ENCODE measurements at regions not wholly inside any gene's neighbourhood (a gene's known extent, or its start where the extent isn't known, plus 50 kb on each side); places are given as distances from the start of the nearest gene placed in this dataset.

DNA sequence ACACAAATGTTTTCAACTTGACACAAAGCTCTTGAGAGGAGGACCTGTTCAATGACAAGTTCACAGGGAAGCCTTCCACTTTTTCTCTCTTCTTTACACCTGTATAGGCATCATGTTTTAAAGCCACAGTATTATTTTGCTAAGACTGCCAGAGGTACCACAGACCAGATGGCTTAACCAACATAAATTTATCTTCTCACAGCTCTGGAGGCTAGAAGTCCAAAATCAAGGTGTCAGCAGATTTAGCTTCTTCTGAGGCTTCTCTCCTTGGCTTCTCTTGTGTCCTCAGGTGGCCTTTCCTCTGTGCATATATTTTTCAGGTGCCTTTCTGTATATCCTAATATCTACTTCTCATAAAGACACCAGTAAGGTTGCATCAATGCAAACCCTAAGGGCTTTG is 435.2 kb upstream of the GBE1 start:
- DNase-seq (no peak), ATAC-seq (ENCODE audit: low FRiP score in 2 of 2) (no peak)
- Histone ChIP-seq H3K27ac (no peak overlapping the region), H3K27me3 (no peaks in the 10 kb centered on the region), H3K4me1 (no peaks in the 10 kb centered on the region), H3K4me3 (no peak overlapping the region), H3K9me3 (no peaks in the 10 kb centered on the region), H3K36me3 (no peaks in the 10 kb centered on the region)
- TF ChIP-seq, protein P1, sequence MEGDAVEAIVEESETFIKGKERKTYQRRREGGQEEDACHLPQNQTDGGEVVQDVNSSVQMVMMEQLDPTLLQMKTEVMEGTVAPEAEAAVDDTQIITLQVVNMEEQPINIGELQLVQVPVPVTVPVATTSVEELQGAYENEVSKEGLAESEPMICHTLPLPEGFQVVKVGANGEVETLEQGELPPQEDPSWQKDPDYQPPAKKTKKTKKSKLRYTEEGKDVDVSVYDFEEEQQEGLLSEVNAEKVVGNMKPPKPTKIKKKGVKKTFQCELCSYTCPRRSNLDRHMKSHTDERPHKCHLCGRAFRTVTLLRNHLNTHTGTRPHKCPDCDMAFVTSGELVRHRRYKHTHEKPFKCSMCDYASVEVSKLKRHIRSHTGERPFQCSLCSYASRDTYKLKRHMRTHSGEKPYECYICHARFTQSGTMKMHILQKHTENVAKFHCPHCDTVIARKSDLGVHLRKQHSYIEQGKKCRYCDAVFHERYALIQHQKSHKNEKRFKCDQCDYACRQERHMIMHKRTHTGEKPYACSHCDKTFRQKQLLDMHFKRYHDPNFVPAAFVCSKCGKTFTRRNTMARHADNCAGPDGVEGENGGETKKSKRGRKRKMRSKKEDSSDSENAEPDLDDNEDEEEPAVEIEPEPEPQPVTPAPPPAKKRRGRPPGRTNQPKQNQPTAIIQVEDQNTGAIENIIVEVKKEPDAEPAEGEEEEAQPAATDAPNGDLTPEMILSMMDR (IDR thresholded peaks at IDR 0.05), result no peak
- TF ChIP-seq EP300 (IDR thresholded peaks at IDR 0.05) (no peak), POLR2A (IDR thresholded peaks at IDR 0.05) (no peak), POLR2AphosphoS5 (IDR thresholded peaks at IDR 0.05) (no peak)

DNA sequence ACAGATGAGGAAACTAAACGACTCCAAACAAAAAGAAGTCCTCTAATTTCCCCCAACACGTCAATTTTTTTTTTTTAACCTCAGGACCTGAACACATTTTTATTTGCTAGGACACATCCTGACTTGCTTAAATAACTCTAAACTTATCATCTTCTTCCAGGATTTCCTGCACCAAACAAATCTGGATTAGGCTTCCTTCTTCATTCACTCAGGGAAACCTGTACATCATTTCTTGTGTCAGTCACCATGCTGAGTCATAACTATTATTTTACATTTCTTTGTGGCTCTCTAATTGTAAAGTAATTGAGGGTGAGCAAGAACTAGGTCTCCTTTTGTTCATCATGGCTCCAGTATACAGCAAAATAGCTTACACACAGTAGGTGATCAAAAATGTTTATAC is 433.4 kb upstream of the GBE1 start:
- H3K4me1 ChIP-seq, result no peaks in the 10 kb centered on the region
- H3K27ac ChIP-seq, result no peak overlapping the region
- 37 to 39% methylated on average over 2 of the region's 2 CpGs for WGBS, 2 donors
- H3K9me3 ChIP-seq, result no peaks in the 10 kb centered on the region
- no peaks in the 10 kb centered on the region for H3K27me3 ChIP-seq
- ATAC-seq (ENCODE audit: low FRiP score in 2 of 2), result no peak
- no peaks in the 10 kb centered on the region for H3K36me3 ChIP-seq
- TF ChIP-seq POLR2AphosphoS5 (IDR thresholded peaks at IDR 0.05), result no peak
- TF ChIP-seq POLR2A (IDR thresholded peaks at IDR 0.05), result no peak
- TF ChIP-seq EP300 (IDR thresholded peaks at IDR 0.05), result no peak
- TF ChIP-seq, protein P1 (IDR thresholded peaks at IDR 0.05), result no peak
- DNase-seq, result no peak
- no peak overlapping the region for H3K4me3 ChIP-seq

DNA sequence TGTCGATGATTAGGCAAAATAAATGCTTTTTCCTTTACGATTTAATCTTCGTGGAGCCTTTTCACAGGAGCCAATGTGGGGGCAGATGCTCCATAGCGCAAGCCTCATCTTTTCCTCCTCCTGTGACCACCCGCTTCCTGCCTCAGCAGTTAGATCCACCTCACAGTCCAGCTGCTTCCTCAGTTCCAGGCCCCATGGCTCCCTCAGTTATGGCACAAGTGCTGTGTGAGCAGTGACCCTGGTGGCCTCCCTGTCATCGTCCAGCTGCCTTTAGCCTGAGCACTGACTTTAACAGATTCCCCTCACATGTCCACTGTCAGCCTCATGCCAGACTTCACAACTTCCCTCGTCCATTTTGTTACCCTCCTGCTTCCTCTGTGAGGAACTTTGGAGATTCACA is 424.6 kb upstream of the GBE1 start:
- TF ChIP-seq, protein P1 (IDR thresholded peaks at IDR 0.05), result no peak
- TF ChIP-seq POLR2AphosphoS5 (IDR thresholded peaks at IDR 0.05) (no peak), EP300 (IDR thresholded peaks at IDR 0.05) (no peak), POLR2A (IDR thresholded peaks at IDR 0.05) (no peak)
- Histone ChIP-seq H3K9me3 (no peaks in the 10 kb centered on the region), H3K27ac (no peak overlapping the region), H3K4me3 (no peak overlapping the region), H3K36me3 (no peaks in the 10 kb centered on the region), H3K27me3 (no peaks in the 10 kb centered on the region), H3K4me1 (no peaks in the 10 kb centered on the region)
- WGBS, 2 donors, result 65 to 75% methylated on average over 7 of the region's 7 CpGs
- no peak for DNase-seq
- ATAC-seq (ENCODE audit: low FRiP score in 2 of 2), result no peak

DNA sequence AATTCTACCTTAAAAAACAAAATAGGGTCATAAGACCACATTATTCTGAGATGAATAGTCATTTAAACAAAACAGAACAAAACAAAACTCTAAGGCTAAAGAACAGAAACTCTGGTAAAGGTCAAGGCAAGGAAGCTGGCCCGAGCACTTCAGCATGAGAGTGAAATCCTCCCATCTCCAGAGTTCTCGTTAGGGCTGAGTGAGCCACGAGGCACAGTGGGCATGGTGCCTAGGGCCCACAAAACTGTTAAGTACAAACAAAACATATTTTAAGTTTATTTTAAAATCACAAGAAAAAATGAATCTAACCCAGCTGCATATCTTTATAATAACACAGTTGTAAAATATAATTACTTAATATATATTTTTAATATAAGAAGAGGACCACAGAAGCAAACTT is 417.8 kb upstream of the GBE1 start:
- Histone ChIP-seq H3K9me3 (no peaks in the 10 kb centered on the region), H3K27me3 (no peaks in the 10 kb centered on the region), H3K27ac (no peak overlapping the region), H3K36me3 (no peaks in the 10 kb centered on the region), H3K4me3 (no peak overlapping the region), H3K4me1 (no peaks in the 10 kb centered on the region)
- TF ChIP-seq EP300 (IDR thresholded peaks at IDR 0.05) (no peak), POLR2AphosphoS5 (IDR thresholded peaks at IDR 0.05) (no peak), POLR2A (IDR thresholded peaks at IDR 0.05) (no peak)
- TF ChIP-seq, protein P1 (IDR thresholded peaks at IDR 0.05), result no peak
- no peak for ATAC-seq (ENCODE audit: low FRiP score in 2 of 2)
- DNase-seq, result no peak
- WGBS, 2 donors, result 59 to 69% methylated on average over 3 of the region's 3 CpGs

DNA sequence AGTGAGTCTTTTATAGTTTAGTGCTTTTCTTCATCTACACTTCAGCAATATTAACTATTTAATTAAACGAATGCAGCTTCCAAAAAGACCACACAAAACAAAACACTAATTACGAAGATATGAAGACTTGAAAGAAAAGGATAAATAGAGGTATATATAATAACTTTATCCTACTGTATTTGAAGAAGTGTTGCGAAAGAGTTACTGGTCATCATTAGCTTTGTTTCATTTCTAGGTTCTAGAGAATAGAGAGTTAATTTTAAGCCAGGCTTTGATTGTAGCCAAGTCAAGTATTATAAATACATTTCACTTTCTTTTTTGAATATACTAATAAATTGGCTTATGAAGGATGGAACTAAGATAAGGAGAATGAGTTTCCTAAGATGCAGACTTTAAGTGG is 416.8 kb upstream of the GBE1 start:
- H3K27me3 ChIP-seq, result no peaks in the 10 kb centered on the region
- WGBS, 2 donors, result 91 to 93% methylated on average over 3 of the region's 3 CpGs

More for the DNA sequence above, 416.8 kb upstream of the GBE1 start:
- DNase-seq (no peak), ATAC-seq (ENCODE audit: low FRiP score in 2 of 2) (no peak)
- Histone ChIP-seq H3K4me1 (no peaks in the 10 kb centered on the region), H3K4me3 (no peak overlapping the region), H3K27ac (no peak overlapping the region), H3K9me3 (no peaks in the 10 kb centered on the region), H3K36me3 (no peaks in the 10 kb centered on the region)
- TF ChIP-seq EP300 (IDR thresholded peaks at IDR 0.05) (no peak), POLR2A (IDR thresholded peaks at IDR 0.05) (no peak), POLR2AphosphoS5 (IDR thresholded peaks at IDR 0.05) (no peak)
- TF ChIP-seq, protein P1 (IDR thresholded peaks at IDR 0.05), result no peak

Measured in upper lobe of left lung (tissue), 6 donors.